Activated CD4-positive, alpha-beta T cell treated with anti-CD3 and anti-CD28 coated beads, Interleukin-2, amount 50 U/mL, for 48 hours (primary cell): ENCODE measurements at regions not wholly inside any gene's neighbourhood (a gene's known extent, or its start where the extent isn't known, plus 50 kb on each side); places are given as distances from the start of the nearest gene placed in this dataset.
A peak's percentile ranks its signal among the peaks of the same experiment; 100 is the strongest.

ENCODE experiments used
- DNase-seq, 2 experiments: peaks; one replicate each; pipeline ENCODE4 v3.0.0-alpha.2; 2020

GRCh38 chr2:64859312-64860212, 129.6 kb upstream of the SLC1A4 start:
- no peak for DNase-seq

DNA sequence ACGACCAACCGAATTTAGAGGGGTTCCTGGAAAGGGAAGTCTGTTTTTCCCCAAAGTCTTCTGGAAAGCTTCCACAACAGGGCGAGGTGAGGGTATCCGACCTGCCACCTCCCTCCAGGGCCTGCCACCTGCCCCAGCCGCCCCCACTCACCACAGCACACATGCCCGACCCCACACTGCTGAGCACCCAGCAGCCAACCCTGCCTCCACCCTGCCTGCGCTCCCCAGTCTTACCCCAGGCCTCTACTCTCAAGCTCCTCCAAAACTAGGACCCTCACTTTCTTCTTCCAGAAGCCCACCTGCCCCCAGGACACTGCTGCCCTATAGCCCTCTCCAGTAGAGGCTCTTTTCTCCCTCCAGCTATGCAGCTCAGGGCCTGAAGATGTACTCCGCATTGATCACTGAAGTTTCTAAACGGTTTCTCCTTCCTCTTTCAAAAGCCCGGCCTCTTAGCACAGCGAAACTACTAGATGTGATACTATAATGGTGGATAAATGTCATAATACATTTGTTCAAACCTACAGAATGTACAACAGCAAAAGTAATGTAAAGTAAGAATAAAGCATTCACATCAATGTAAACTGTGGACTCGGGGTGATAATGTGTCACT, 128.8 kb upstream of the SLC1A4 start:
- no peak for DNase-seq

DNA sequence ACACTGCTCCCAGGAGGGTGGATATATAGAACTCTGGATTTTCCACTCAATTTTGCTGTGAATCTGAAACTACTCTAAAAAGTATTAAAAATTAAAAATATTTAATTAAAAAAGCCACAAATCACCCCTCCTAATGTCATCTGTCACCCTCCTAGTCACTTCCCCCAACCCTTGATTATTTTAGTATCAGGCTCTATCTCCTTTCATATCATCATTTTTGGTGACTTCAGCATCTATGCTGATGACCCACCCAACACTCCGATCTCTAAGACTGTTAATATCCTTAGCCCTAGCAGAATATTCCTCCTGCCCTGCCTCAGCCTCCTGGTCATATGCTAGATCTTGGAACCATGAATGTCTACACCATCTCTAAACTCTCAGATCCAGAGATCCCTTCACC, 128.3 kb upstream of the SLC1A4 start:
- no peak for DNase-seq

DNA sequence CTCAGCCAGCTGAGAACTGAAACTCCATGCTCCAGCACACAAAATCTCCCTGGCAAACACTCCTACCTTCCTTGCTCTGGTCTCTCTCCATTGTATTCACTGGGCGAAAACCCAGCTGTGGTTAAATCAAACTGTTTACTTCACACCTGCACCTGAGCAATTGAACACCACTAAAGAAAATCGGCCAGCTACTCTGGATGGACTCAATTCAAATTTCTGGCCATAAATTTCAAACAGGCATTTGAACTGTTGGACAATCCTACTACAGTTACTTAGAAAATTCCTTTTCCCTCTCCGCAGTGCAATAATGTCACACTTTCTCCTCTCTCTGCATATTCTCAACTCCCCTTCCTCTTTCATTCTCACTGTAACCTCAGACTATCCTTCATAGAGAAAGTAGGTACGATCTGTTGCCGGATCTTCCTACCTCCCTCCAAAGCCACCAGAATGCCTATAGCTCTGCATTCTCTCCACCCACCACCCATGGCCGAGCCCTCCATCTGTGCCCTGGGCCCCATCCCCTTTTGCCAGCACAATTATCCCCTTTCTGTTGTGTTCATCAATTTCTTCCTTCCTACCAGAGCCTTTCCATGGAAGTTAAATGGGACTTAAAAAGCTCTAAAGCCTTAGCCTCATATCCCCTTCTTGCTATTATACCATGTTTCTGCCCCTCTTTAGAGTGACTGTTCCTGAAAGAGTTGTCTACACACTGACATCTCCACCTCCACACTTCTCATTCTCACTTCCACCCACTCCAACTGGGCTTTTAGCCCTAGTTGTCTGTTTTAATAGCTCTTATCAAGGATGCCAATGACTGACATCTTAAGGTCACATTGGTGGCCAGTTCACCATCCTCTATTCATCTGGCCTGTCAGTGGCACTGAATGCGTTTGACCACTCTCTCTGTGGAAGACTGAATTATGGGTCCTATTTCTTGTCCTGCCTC, 127.5 kb upstream of the SLC1A4 start:
- DNase-seq: no peak

DNA sequence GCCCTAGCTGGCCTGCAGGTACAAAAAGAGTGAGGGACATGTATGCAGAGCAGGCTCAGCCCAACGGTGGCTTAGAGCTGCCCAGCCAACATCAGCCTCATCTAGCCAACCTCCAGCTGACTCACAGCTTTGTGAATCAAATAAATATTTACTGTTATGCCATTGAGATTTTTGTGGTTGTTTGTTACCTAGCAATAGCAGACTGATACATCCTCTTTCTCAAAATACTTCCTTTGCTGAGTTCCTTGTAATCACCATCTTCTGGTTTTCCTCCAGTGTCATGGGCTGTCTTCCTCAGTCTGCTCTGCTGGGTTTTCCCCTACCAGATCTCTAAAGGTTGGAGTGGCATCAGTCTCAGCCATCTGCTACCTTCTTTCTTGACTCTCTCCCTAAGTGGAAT, 126.6 kb upstream of the SLC1A4 start:
- no peak for DNase-seq

GRCh38 chr2:64863097-64863820, 125.9 kb upstream of the SLC1A4 start:
- no peak for DNase-seq

DNA sequence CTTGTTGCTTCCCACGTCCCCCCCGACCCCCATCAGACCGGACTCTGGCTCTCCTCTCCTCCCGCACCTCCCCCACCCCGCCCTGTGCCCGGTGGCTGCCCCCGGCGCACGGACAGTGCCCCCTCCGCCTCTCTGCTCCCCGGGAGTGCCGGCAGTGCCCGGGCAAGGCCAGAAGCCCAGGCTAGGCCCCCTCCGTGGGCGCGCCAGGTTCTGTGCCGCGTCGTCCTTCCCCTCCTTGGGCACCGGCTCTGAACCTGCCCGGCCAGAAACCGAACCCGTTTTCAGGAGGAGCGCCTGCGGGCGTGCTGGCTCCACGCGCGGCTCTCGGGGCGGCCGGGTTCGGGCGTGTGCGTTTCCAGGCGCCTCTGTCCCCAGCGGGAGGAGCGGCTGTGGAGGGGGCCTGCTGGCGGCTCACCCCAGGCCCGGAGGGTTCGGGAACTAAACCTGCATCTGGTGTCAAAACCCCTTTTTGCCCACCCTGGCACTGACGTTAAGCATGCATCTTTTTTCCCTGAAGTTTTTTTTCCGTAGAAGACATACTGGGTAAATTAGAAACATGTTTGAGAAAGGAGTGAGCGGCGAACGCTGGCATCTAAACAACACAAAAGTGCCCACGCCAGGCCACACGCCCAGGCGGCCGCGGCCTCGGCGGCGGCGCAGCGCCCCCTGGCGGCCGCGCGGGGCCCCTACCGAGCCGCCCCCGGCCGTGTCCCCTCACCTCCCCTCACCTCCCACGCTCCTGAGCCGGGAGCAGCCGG, 123.9 kb upstream of the SLC1A4 start:
- DNase-seq: peak; percentile 52 to 68

GRCh38 chr2:64865831-64866345, 123.3 kb upstream of the SLC1A4 start:
- no peak for DNase-seq

DNA sequence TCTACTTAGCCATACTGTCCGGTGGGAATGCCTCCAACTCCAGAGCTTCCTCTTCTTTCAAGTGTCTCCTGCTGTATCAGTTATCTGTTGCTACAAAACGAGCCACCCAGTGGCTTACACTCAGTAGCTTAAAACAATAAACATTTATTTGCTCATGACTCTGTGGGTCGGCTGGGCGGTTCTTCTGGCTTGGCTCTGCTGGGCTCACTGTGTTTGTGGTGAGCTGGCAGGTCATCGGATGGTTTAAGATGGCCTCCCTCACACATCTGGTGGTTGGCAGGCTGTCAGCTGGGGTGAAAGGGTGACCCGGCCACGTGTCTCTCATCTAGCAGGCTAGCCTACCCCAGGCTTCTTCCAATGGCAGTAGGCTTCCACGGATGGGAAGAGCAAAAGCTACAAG, 122.4 kb upstream of the SLC1A4 start:
- no peak for DNase-seq

- DNase-seq: no peak
Observed at GRCh38 chr2:64867253-64867996, 121.8 kb upstream of the SLC1A4 start.

DNA sequence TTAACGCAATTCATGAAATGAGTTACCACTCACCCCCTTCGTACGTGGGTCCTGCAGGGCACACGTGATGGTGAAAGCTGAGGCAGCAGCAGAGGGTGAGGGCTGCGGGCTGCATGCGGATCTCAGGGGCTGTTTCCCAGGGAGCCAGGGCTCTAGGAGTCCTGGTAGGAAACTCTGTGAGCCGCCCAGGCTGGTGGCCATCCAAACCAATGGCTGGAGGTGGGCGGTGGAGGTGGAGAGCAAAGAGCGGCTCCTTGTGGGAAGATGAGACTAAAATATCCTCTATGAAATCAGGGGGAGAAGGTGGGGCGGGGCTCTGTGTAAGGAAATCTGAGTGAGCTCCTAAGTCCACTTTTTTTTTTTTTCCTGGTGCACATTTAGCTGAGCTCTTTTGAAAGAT, 120.1 kb upstream of the SLC1A4 start:
- DNase-seq: no peak

DNA sequence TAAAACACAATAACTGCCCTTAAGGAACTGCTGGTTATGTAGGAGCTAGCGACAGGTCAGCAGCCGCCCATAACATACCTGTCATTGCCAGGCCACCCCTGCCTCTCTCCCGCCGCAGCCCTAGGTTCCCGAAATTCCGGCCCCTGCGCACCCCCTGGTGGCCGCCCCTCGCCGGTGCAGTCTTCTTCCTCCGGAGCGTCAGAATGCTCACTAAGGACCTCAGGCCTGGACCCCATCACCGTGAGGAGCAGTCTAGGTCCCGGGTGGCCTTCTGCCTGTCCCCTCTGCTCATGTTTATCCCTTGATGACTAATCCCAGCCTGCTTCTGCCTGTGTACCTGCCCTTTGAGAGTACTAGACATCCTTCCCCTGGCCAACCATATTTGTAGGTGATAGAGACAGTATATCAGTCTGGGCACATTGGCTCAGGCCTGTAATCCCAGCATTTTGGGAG, 115.7 kb upstream of the SLC1A4 start:
- peak; percentile 85 to 90 for DNase-seq

DNA sequence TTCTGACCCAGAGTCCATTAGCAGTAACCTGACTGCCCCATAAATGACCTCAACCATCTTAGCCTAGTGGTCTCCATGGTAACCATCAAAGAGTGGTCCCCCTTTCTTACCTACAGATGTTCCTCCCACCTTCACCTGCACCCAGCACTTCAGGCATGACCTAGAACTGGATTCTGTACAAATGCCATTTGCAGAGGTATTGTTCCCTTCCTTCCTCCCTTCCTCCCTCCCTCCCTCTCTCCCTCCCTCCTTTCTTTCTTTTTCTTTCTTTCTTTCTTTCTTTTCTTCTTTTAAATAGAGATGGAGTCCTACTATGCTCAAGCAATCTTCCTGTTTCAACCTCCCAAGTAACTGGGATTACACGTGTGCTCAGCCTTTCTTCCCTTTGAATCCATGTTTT, 114.6 kb upstream of the SLC1A4 start:
- no peak for DNase-seq

- no peak for DNase-seq
Observed at GRCh38 chr2:64875368-64875767, 113.8 kb upstream of the SLC1A4 start.

DNA sequence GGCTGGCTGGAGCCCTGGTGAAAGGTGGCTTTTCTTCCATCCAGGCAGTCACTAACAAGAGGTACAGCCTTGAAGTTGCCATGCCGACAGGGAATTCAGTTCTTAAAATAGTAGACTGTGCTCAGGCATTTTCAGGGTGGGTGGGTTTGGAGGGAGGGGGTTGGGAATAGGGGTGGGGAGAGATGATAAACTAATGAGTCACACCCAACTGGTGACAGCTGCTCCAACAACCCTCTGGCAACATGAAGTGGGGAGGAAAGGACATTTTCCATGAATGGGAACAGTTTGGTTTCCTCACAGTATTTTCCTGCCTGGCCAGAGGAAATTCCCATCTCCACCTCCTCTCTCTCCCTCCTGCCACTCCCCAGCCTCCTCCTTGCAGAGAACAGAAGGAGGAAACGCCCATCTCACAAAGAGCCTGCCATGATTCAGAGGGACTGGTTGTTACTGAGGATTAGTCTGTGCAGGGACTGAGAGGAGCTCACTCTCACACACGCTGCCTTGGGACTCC, 113.0 kb upstream of the SLC1A4 start:
- no peak for DNase-seq

DNA sequence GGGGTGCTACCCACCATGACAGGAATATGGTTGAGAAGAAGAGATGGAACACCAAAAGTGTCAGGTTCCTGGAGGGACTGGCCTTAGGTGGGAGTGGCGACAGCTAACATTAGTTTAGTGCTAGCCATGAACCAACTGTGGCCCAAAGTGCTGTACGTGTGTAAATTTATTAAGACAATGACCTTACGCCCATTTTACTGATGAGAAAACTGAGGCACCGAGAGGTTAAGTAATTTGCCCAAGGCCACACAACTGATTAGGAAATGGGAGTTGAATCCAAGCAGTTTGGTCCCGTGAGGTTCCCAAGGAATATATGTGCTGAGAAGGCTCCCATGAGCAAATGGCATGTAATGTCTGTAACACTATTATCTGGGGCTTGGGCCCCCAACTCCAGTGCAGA, 109.5 kb upstream of the SLC1A4 start:
- no peak for DNase-seq

- DNase-seq: no peak
Observed at GRCh38 chr2:64880193-64880951, 108.8 kb upstream of the SLC1A4 start.

DNA sequence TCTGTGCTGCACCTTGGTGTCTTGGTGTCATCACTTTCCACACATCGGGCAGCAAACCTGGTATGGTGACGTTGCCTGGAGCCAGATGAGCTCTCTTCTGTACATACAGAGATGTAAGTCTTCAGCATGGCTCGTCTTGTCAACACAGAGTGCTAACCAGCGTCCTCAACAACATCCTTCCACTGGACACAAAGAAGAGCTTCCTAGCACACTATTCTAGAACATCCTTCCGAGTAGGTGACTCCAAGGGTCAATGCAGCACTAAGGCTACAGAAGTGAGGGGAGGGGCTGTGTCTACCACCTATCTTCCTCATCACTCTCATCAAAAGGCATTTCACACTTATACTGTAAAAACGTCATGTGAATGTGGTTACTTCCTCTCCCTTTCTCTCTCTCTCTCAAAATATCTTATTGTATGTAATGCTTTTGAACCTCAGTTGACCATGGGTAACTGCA, 108.1 kb upstream of the SLC1A4 start:
- DNase-seq: no peak

GRCh38 chr2:64887565-64887964, 101.6 kb upstream of the SLC1A4 start:
- DNase-seq: no peak
